Upper lobe of right lung (tissue), 1 donor: ENCODE measurements at regions not wholly inside any gene's neighbourhood (a gene's known extent, or its start where the extent isn't known, plus 50 kb on each side); places are given as distances from the start of the nearest gene placed in this dataset.

Experiments
- ATAC-seq: fragments of 200-7000 bp; cut with Tn5 transposase; one replicate; pipeline ENCODE4 v1.9.1; 2020; ENCODE audit warnings: mild to moderate bottlenecking, moderate library complexity
- DNase-seq: peaks from one replicate; pipeline ENCODE4 v3.0.0-alpha.2; 2020
- H3K27ac ChIP-seq: fragments of 200-600 bp; one replicate; pipeline ENCODE4 v1.8.0; 2022
- H3K27me3 ChIP-seq: fragments of 200-600 bp; one replicate; pipeline ENCODE4 v1.8.0; 2022; ENCODE audit warnings: mild to moderate bottlenecking
- H3K36me3 ChIP-seq: fragments of 200-600 bp; one replicate; pipeline ENCODE4 v1.8.0; 2022
- H3K4me1 ChIP-seq: fragments of 200-600 bp; one replicate; pipeline ENCODE4 v1.8.0; 2022
- H3K4me3 ChIP-seq: fragments of 200-600 bp; one replicate; pipeline ENCODE4 v1.8.0; 2022; ENCODE audit warnings: mild to moderate bottlenecking
- H3K9me3 ChIP-seq: fragments of 200-600 bp; one replicate; pipeline ENCODE4 v1.8.0; 2022
- CTCF ChIP-seq: fragments of 200-600 bp; IDR thresholded peaks from one replicate; pipeline ENCODE4 v1.8.0; 2022; ENCODE audit warnings: antibody characterized with exemption
- intact Hi-C: fragments of 100-400 bp; cut with DNase I; formaldehyde crosslinking; loops from one replicate; pipeline ENCODE4 v1.11.0; 2022
- donor health status: DM: no; HTN: yes; CAD: no; lungs with severe emphysema.

- intact Hi-C loops, result no loop called here
- H3K9me3 ChIP-seq, result no peaks in the 10 kb centered on the region
- no peaks in the 10 kb centered on the region for H3K36me3 ChIP-seq
- no peaks in the 10 kb centered on the region for H3K4me1 ChIP-seq
- DNase-seq (no peak), ATAC-seq (no peak)
- no peak overlapping the region for H3K4me3 ChIP-seq
- no peak for TF ChIP-seq CTCF
- no peak overlapping the region for H3K27ac ChIP-seq
- H3K27me3 ChIP-seq, result no peaks in the 10 kb centered on the region
Observed at GRCh38 chr5:135667673-135668072, 88.9 kb upstream of the CXCL14 start.

- H3K36me3 ChIP-seq, result no peaks in the 10 kb centered on the region
- intact Hi-C loops, result no loop called here
- no peaks in the 10 kb centered on the region for H3K9me3 ChIP-seq
- no peak overlapping the region for H3K27ac ChIP-seq
- DNase-seq (no peak), ATAC-seq (no peak)
- no peaks in the 10 kb centered on the region for H3K4me1 ChIP-seq
- no peak for TF ChIP-seq CTCF
- H3K27me3 ChIP-seq, result no peaks in the 10 kb centered on the region
- H3K4me3 ChIP-seq, result no peak overlapping the region
Observed at GRCh38 chr5:135667204-135667603, 88.4 kb upstream of the CXCL14 start.

GRCh38 chr5:135662683-135663082 lies 83.9 kb upstream of the CXCL14 start:
- no peaks in the 10 kb centered on the region for H3K4me1 ChIP-seq
- intact Hi-C loops, result no loop called here
- ATAC-seq (no peak), DNase-seq (no peak)
- H3K27me3 ChIP-seq, result no peaks in the 10 kb centered on the region
- H3K9me3 ChIP-seq, result no peaks in the 10 kb centered on the region
- H3K27ac ChIP-seq, result no peak overlapping the region
- no peak for TF ChIP-seq CTCF
- H3K36me3 ChIP-seq, result no peaks in the 10 kb centered on the region
- H3K4me3 ChIP-seq, result no peak overlapping the region

GRCh38 chr5:135662061-135662481 lies 83.3 kb upstream of the CXCL14 start:
- no peak for TF ChIP-seq CTCF
- ATAC-seq (no peak), DNase-seq (no peak)
- H3K27me3 ChIP-seq, result no peaks in the 10 kb centered on the region
- H3K4me1 ChIP-seq, result no peaks in the 10 kb centered on the region
- intact Hi-C loops, result no loop called here
- H3K27ac ChIP-seq, result no peak overlapping the region
- H3K4me3 ChIP-seq, result no peak overlapping the region
- H3K9me3 ChIP-seq, result no peaks in the 10 kb centered on the region
- H3K36me3 ChIP-seq, result no peaks in the 10 kb centered on the region

- no peaks in the 10 kb centered on the region for H3K4me1 ChIP-seq
- DNase-seq (no peak), ATAC-seq (peak; percentile 35)
- no peak overlapping the region for H3K4me3 ChIP-seq
- H3K9me3 ChIP-seq, result no peaks in the 10 kb centered on the region
- no peak for TF ChIP-seq CTCF
- intact Hi-C loops, result no loop called here
- no peak overlapping the region for H3K27ac ChIP-seq
- H3K36me3 ChIP-seq, result no peaks in the 10 kb centered on the region
- no peaks in the 10 kb centered on the region for H3K27me3 ChIP-seq
Observed at GRCh38 chr5:135660826-135661575, 82.2 kb upstream of the CXCL14 start.
